BLaER1 treated with 17β-estradiol and CSF1 and Interleukin-3, amounts not matched to agents 10 nM and 100 nM (cell line): ENCODE measurements at regions not wholly inside any gene's neighbourhood (a gene's known extent, or its start where the extent isn't known, plus 50 kb on each side); places are given as distances from the start of the nearest gene placed in this dataset.

Source experiments
- H3K27ac ChIP-seq, 11 experiments: shearing (Covaris generic); formaldehyde crosslinking; 2 replicates each; pipeline ENCODE4 v1.8.1; 2022
- H3K27me3 ChIP-seq, 11 experiments: shearing (Covaris generic); formaldehyde crosslinking; 2 replicates each; pipeline ENCODE4 v1.8.1; 2022
- H3K36me3 ChIP-seq, 11 experiments: shearing (Covaris generic); formaldehyde crosslinking; 2 replicates each; pipeline ENCODE4 v1.8.1; 2022
- H3K4me1 ChIP-seq, 10 experiments: shearing (Covaris generic); formaldehyde crosslinking; 2 replicates each; pipeline ENCODE4 v1.8.1; 2022
- H3K4me2 ChIP-seq, 11 experiments: shearing (Covaris generic); formaldehyde crosslinking; 2 replicates each; pipeline ENCODE4 v1.8.1; 2022
- H3K4me3 ChIP-seq, 10 experiments: shearing (Covaris generic); formaldehyde crosslinking; 2 replicates each; pipeline ENCODE4 v1.8.1; 2022
- H3K9ac ChIP-seq, 11 experiments: shearing (Covaris generic); formaldehyde crosslinking; 2 replicates each; pipeline ENCODE4 v1.8.1; 2022
- H3K9me3 ChIP-seq, 11 experiments: shearing (Covaris generic); formaldehyde crosslinking; replicated peaks in 1 of 11; 2 replicates each; pipeline ENCODE4 v1.8.1; 2022
- H4K20me1 ChIP-seq, 11 experiments: shearing (Covaris generic); formaldehyde crosslinking; 2 replicates each; pipeline ENCODE4 v1.8.1; 2022
- Cebpa-rat ChIP-seq, 11 experiments: shearing (Covaris generic); IDR thresholded peaks; 2 replicates each; pipeline ENCODE4 v1.8.1; 2022

- Histone ChIP-seq H3K4me1 (no peaks in the 10 kb centered on the region), H4K20me1 (no peaks in the 10 kb centered on the region), H3K27ac (no peak overlapping the region), H3K36me3 (no peaks in the 10 kb centered on the region), H3K27me3 (no peaks in the 10 kb centered on the region), H3K4me2 (no peak overlapping the region), H3K9ac (no peak overlapping the region), H3K9me3 (peaks cover 0 to 22% (median 15%) of the 10 kb centered on the region in 11 experiments; a peak in 14 of 22 replicates), H3K4me3 (no peak overlapping the region)
- no peak for TF ChIP-seq Cebpa-rat (IDR thresholded peaks at IDR 0.05)
These were observed 197.1 kb upstream of the PCSK2 start for GRCh38 chr20:17029698-17030097.

- TF ChIP-seq Cebpa-rat (IDR thresholded peaks at IDR 0.05): no peak
These were observed 190.3 kb upstream of the PCSK2 start for GRCh38 chr20:17036541-17036940.

GRCh38 chr20:17042122-17042521 is 184.7 kb upstream of the PCSK2 start:
- no peak overlapping the region for H3K27ac ChIP-seq
- no peak overlapping the region for H3K9ac ChIP-seq
- H3K36me3 ChIP-seq: no peaks in the 10 kb centered on the region
- no peak overlapping the region for H3K4me2 ChIP-seq
- H4K20me1 ChIP-seq: no peaks in the 10 kb centered on the region
- no peaks in the 10 kb centered on the region for H3K9me3 ChIP-seq
- TF ChIP-seq Cebpa-rat (IDR thresholded peaks at IDR 0.05): no peak
- H3K27me3 ChIP-seq: no peaks in the 10 kb centered on the region
- H3K4me1 ChIP-seq: no peaks in the 10 kb centered on the region
- no peak overlapping the region for H3K4me3 ChIP-seq

More at GRCh38 chr20:17036541-17036940, 190.3 kb upstream of the PCSK2 start:
- no peak overlapping the region for H3K27ac ChIP-seq
- no peak overlapping the region for H3K4me2 ChIP-seq
- no peaks in the 10 kb centered on the region for H3K36me3 ChIP-seq
- no peaks in the 10 kb centered on the region for H3K27me3 ChIP-seq
- no peaks in the 10 kb centered on the region for H3K4me1 ChIP-seq
- H3K9me3 ChIP-seq: no peaks in the 10 kb centered on the region
- H4K20me1 ChIP-seq: no peaks in the 10 kb centered on the region
- H3K9ac ChIP-seq: no peak overlapping the region
- no peak overlapping the region for H3K4me3 ChIP-seq

- Histone ChIP-seq H3K36me3 (no peaks in the 10 kb centered on the region), H3K27me3 (no peaks in the 10 kb centered on the region), H3K4me1 (no peaks in the 10 kb centered on the region), H3K9ac (no peak overlapping the region), H3K4me2 (no peak overlapping the region), H3K4me3 (no peak overlapping the region), H3K9me3 (no peaks in the 10 kb centered on the region), H3K27ac (no peak overlapping the region), H4K20me1 (no peaks in the 10 kb centered on the region)
- TF ChIP-seq Cebpa-rat (IDR thresholded peaks at IDR 0.05): no peak
These were observed 183.5 kb upstream of the PCSK2 start for GRCh38 chr20:17043323-17043722.

GRCh38 chr20:17044891-17045290 is 181.9 kb upstream of the PCSK2 start:
- Histone ChIP-seq H3K4me1 (no peaks in the 10 kb centered on the region), H3K36me3 (no peaks in the 10 kb centered on the region), H3K9me3 (no peaks in the 10 kb centered on the region), H3K27ac (no peak overlapping the region), H3K27me3 (no peaks in the 10 kb centered on the region), H4K20me1 (no peaks in the 10 kb centered on the region), H3K4me2 (no peak overlapping the region), H3K4me3 (no peak overlapping the region), H3K9ac (no peak overlapping the region)
- TF ChIP-seq Cebpa-rat (IDR thresholded peaks at IDR 0.05): no peak

GRCh38 chr20:17059465-17059864 is 167.4 kb upstream of the PCSK2 start:
- no peaks in the 10 kb centered on the region for H3K27me3 ChIP-seq
- no peak for TF ChIP-seq Cebpa-rat (IDR thresholded peaks at IDR 0.05)
- H3K4me3 ChIP-seq: no peak overlapping the region
- no peak overlapping the region for H3K9ac ChIP-seq
- H3K9me3 ChIP-seq: peaks cover 0 to 19% (median 12%) of the 10 kb centered on the region in 11 experiments; a peak in 12 of 22 replicates
- peaks cover 7 to 16% (median 11%) of the 10 kb centered on the region in 10 experiments; a peak in 16 of 20 replicates for H3K4me1 ChIP-seq
- H3K36me3 ChIP-seq: no peaks in the 10 kb centered on the region
- H3K27ac ChIP-seq: no peak overlapping the region
- no peaks in the 10 kb centered on the region for H4K20me1 ChIP-seq
- peak overlapping the region in 10 of 11 experiments; percentile 7 to 40 (median 18); a peak in 11 of 22 replicates for H3K4me2 ChIP-seq

GRCh38 chr20:17061715-17062114 is 165.1 kb upstream of the PCSK2 start:
- no peak overlapping the region for H3K9ac ChIP-seq
- no peaks in the 10 kb centered on the region for H3K36me3 ChIP-seq
- no peak for TF ChIP-seq Cebpa-rat (IDR thresholded peaks at IDR 0.05)
- H3K27ac ChIP-seq: no peak overlapping the region
- H3K9me3 ChIP-seq: peaks cover 0 to 19% (median 7%) of the 10 kb centered on the region in 11 experiments; a peak in 9 of 22 replicates
- peaks cover 7 to 16% (median 11%) of the 10 kb centered on the region in 10 experiments; a peak in 16 of 20 replicates for H3K4me1 ChIP-seq
- no peak overlapping the region for H3K4me2 ChIP-seq
- H4K20me1 ChIP-seq: no peaks in the 10 kb centered on the region
- H3K27me3 ChIP-seq: no peaks in the 10 kb centered on the region
- no peak overlapping the region for H3K4me3 ChIP-seq

GRCh38 chr20:17062712-17063111 is 164.1 kb upstream of the PCSK2 start:
- Histone ChIP-seq H3K27ac (no peak overlapping the region), H3K4me2 (no peak overlapping the region), H3K9me3 (peaks cover 0 to 12% (median 4%) of the 10 kb centered on the region in 11 experiments; a peak in 9 of 22 replicates), H3K36me3 (no peaks in the 10 kb centered on the region), H4K20me1 (no peaks in the 10 kb centered on the region), H3K4me1 (peaks cover 7 to 16% (median 11%) of the 10 kb centered on the region in 10 experiments; a peak in 16 of 20 replicates), H3K27me3 (no peaks in the 10 kb centered on the region), H3K9ac (no peak overlapping the region), H3K4me3 (no peak overlapping the region)
- TF ChIP-seq Cebpa-rat (IDR thresholded peaks at IDR 0.05): no peak

GRCh38 chr20:17066902-17067301 is 159.9 kb upstream of the PCSK2 start:
- H3K4me2 ChIP-seq: no peak overlapping the region
- TF ChIP-seq Cebpa-rat (IDR thresholded peaks at IDR 0.05): no peak
- no peaks in the 10 kb centered on the region for H3K27me3 ChIP-seq
- no peaks in the 10 kb centered on the region for H3K9me3 ChIP-seq
- H3K4me3 ChIP-seq: no peak overlapping the region
- no peak overlapping the region for H3K27ac ChIP-seq
- H3K36me3 ChIP-seq: no peaks in the 10 kb centered on the region
- no peaks in the 10 kb centered on the region for H4K20me1 ChIP-seq
- H3K9ac ChIP-seq: no peak overlapping the region
- no peaks in the 10 kb centered on the region for H3K4me1 ChIP-seq

GRCh38 chr20:17068084-17068711 is 158.6 kb upstream of the PCSK2 start:
- TF ChIP-seq Cebpa-rat (IDR thresholded peaks at IDR 0.05): no peak
- Histone ChIP-seq H3K9ac (no peak overlapping the region), H3K4me3 (no peak overlapping the region)

More at GRCh38 chr20:17068084-17068711, 158.6 kb upstream of the PCSK2 start:
- H4K20me1 ChIP-seq: no peaks in the 10 kb centered on the region
- no peak overlapping the region for H3K27ac ChIP-seq
- no peaks in the 10 kb centered on the region for H3K36me3 ChIP-seq
- H3K4me2 ChIP-seq: no peak overlapping the region
- no peaks in the 10 kb centered on the region for H3K27me3 ChIP-seq
- H3K9me3 ChIP-seq: no peaks in the 10 kb centered on the region; a peak in 1 of 22 replicates
- no peaks in the 10 kb centered on the region for H3K4me1 ChIP-seq
